HCT116 (cell line): ENCODE measurements at regions not wholly inside any gene's neighbourhood (a gene's known extent, or its start where the extent isn't known, plus 50 kb on each side); places are given as distances from the start of the nearest gene placed in this dataset.

Source experiments
- ATAC-seq: fragments of 200-7000 bp; cut with Tn5 transposase; 2 replicates; pipeline ENCODE4 v1.9.1; 2020; ENCODE audit warnings: mild to moderate bottlenecking, moderate library complexity
- BruUV-seq: library from RNA; stranded (reverse); fragments of 400-500 nt; replicated peaks from 2 replicates; lab custom pipeline; 2021; lab: Mats Ljungman, UMichigan
- CTCF ChIA-PET: fragments of 300-600 bp; sonication (Branson Sonifier 250); formaldehyde crosslinking; loops from one replicate; lab custom pipeline; 2021; ENCODE audit warnings: antibody characterized with exemption; lab: Charles Lee
- POLR2A ChIA-PET: fragments of 300-600, 350-600 bp; sonication (Branson Sonifier 250); formaldehyde crosslinking; loops from one replicate; lab custom pipeline; 2021; ENCODE audit warnings: antibody characterized with exemption; lab: Charles Lee
- RAD21 ChIA-PET, 2 experiments: fragments of 300-600 bp; sonication (Branson Sonifier 250); formaldehyde crosslinking; loops; one replicate each; lab custom pipeline; 2023; ENCODE audit warnings: low total read pairs in 2 of 2; ENCODE audit not compliant: uncharacterized antibody in 2 of 2, unreplicated experiment in 2 of 2, low non-redundant PET in 1 of 2; lab: Charles Lee
- DNase-seq: peaks from one replicate; pipeline ENCODE4 v3.0.0-alpha.2; 2010; ENCODE audit warnings: low read depth, low spot score
- H2AFZ ChIP-seq: fragments of 200-600 bp; shearing (Covaris generic), sonication (generic); 2 replicates; pipeline ENCODE4 v1.6.1; 2017; ENCODE audit warnings: low read depth, mixed run types, mixed read lengths, antibody characterized with exemption, low read length; ENCODE audit not compliant: poor library complexity, severe bottlenecking
- H3K27ac ChIP-seq: 2 replicates; pipeline ENCODE4 v1.5.1; 2012; ENCODE audit warnings: low read depth, low read length
- H3K27me3 ChIP-seq: fragments of 200-600 bp; sonication (generic); 2 replicates; pipeline ENCODE4 v1.6.1; 2016; ENCODE audit warnings: mixed run types, low read length, mixed read lengths; ENCODE audit not compliant: insufficient read depth
- H3K36me3 ChIP-seq, 2 experiments: fragments of 200-500 bp in 1 of 2; fragments of 200-600 bp in 1 of 2; sonication (Bioruptor generic) in 1 of 2; sonication (generic) in 1 of 2; 2 replicates each; pipeline versions ENCODE4 v1.5.1 to v1.6.1; 2014 to 2016; ENCODE audit warnings: low read length in 2 of 2, inconsistent platforms in 1 of 2, mixed read lengths in 1 of 2, mixed run types in 1 of 2; ENCODE audit not compliant: insufficient read depth in 2 of 2, control insufficient read depth in 1 of 2
- H3K4me1 ChIP-seq, 2 experiments: fragments of 200-600 bp in 1 of 2; sonication (generic) in 1 of 2; 2 replicates each; pipeline versions ENCODE4 v1.5.1 to v1.6.1; 2012 to 2017; ENCODE audit warnings: low read length in 2 of 2, inconsistent platforms in 1 of 2, mild to moderate bottlenecking in 1 of 2, mixed read lengths in 1 of 2, mixed run types in 1 of 2, moderate library complexity in 1 of 2; ENCODE audit not compliant: insufficient read depth in 2 of 2, control insufficient read depth in 1 of 2
- H3K4me2 ChIP-seq: fragments of 200-600 bp; sonication (generic); 2 replicates; pipeline ENCODE4 v1.6.1; 2017; ENCODE audit warnings: mixed run types, low read length, mixed read lengths
- H3K4me3 ChIP-seq, 2 experiments: fragments of 200-600 bp in 1 of 2; sonication (generic) in 1 of 2; replicated peaks in 1 of 2; 2 replicates each; pipeline ENCODE4 v1.5.1; 2011 to 2016; ENCODE audit warnings: low read length in 2 of 2, control low read depth in 1 of 2, low read depth in 1 of 2, mild to moderate bottlenecking in 1 of 2, mixed read lengths in 1 of 2, mixed run types in 1 of 2
- H3K79me2 ChIP-seq: fragments of 200-600 bp; sonication (generic); 2 replicates; pipeline ENCODE4 v1.6.1; 2017; ENCODE audit warnings: mild to moderate bottlenecking, mixed run types, low read length, moderate library complexity, mixed read lengths; ENCODE audit not compliant: insufficient read depth
- H3K9ac ChIP-seq: fragments of 200-600 bp; sonication (generic); 2 replicates; pipeline ENCODE4 v1.6.1; 2016; ENCODE audit warnings: low read length, mixed read lengths
- H3K9me2 ChIP-seq: fragments of 200-600 bp; sonication (generic), shearing (Covaris generic); 2 replicates; pipeline ENCODE4 v1.6.1; 2017; ENCODE audit warnings: mixed run types, mild to moderate bottlenecking, moderate library complexity; ENCODE audit not compliant: insufficient read depth
- H3K9me3 ChIP-seq, 2 experiments: fragments of 200-500 bp in 1 of 2; fragments of 200-600 bp in 1 of 2; sonication (Bioruptor generic) in 1 of 2; sonication (generic) in 1 of 2; 2 replicates each; pipeline ENCODE4 v1.6.1; 2014 to 2017; ENCODE audit warnings: low read length in 2 of 2, mixed read lengths in 2 of 2, inconsistent platforms in 1 of 2, low read depth in 1 of 2, mild to moderate bottlenecking in 1 of 2, mixed run types in 1 of 2, moderate library complexity in 1 of 2; ENCODE audit not compliant: control insufficient read depth in 1 of 2, insufficient read depth in 1 of 2
- H4K20me1 ChIP-seq: fragments of 200-600 bp; sonication (generic), shearing (Covaris generic); 2 replicates; pipeline ENCODE4 v1.6.1; 2017; ENCODE audit warnings: mixed run types, mild to moderate bottlenecking, moderate library complexity; ENCODE audit not compliant: insufficient read depth
- CBX3 ChIP-seq: IDR thresholded peaks from 2 replicates; pipeline ENCODE4 v1.6.1; 2012; ENCODE audit warnings: low read depth
- ELF1 ChIP-seq: IDR thresholded peaks from 2 replicates; pipeline ENCODE4 v1.6.1; 2012; ENCODE audit warnings: low read depth, borderline replicate concordance
- EZH2 ChIP-seq: fragments of 200-600 bp; sonication (generic); IDR thresholded peaks from 2 replicates; pipeline ENCODE4 v1.6.1; 2017; ENCODE audit warnings: antibody characterized with exemption, mixed run types
- SRF ChIP-seq: IDR thresholded peaks from 2 replicates; pipeline ENCODE4 v1.6.1; 2012; ENCODE audit warnings: low read depth
- TCF7L2 ChIP-seq: IDR thresholded peaks from 2 replicates; pipeline ENCODE4 v1.7.0; 2011; ENCODE audit warnings: borderline replicate concordance, inconsistent platforms; ENCODE audit not compliant: insufficient read depth, insufficient read length; ENCODE audit errors: extremely low read depth
- YY1 ChIP-seq: IDR thresholded peaks from 2 replicates; pipeline ENCODE4 v1.6.1; 2011; ENCODE audit warnings: low read length, low read depth, moderate library complexity, mild to moderate bottlenecking; ENCODE audit not compliant: insufficient replicate concordance; ENCODE audit errors: extremely low read depth
- intact Hi-C: fragments of 100-400 bp; cut with micrococcal nuclease; formaldehyde crosslinking; loops from 2 replicates; pipeline ENCODE4 v1.10.0; 2022

DNA sequence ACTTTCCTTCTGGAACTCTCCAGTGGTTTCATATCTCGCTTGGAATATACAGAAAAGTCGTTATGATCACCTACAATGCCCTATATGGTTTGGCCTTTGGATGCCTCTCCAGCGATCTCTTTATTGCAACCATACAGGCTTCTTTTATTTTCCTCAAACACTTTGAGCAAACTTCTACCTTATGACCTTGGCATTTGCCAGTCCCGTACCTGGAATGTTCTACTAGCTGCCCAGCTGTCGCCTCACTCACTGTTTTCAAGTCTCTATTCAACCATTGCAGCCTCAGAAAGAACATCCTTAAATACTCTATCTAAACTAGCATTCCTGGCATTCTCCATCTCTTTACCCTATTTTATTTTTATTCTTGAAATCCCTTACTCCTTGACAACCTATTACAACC lies 50.4 kb upstream of the NEDD9 start:
- no TSS peak for BruUV-seq
- H3K9me2 ChIP-seq: no peaks in the 10 kb centered on the region
- no peak overlapping the region for H3K4me3 ChIP-seq
- H3K27ac ChIP-seq: no peak overlapping the region
- TF ChIP-seq TCF7L2 (no peak), ELF1 (no peak), SRF (no peak), YY1 (no peak), CBX3 (no peak), EZH2 (no peak)
- POLR2A ChIA-PET: no interaction called here
- no peaks in the 10 kb centered on the region for H3K36me3 ChIP-seq
- no peak for DNase-seq
- H3K27me3 ChIP-seq: no peaks in the 10 kb centered on the region
- RAD21 ChIA-PET: no interaction called here
- H2AFZ ChIP-seq: no peak overlapping the region
- intact Hi-C loops: no loop called here
- CTCF ChIA-PET: no interaction called here
- H4K20me1 ChIP-seq: no peaks in the 10 kb centered on the region
- no peak overlapping the region for H3K4me2 ChIP-seq
- H3K79me2 ChIP-seq: no peaks in the 10 kb centered on the region
- no peak overlapping the region for H3K9ac ChIP-seq
- no peak for ATAC-seq
- H3K9me3 ChIP-seq: no peaks in the 10 kb centered on the region
- H3K4me1 ChIP-seq: no peaks in the 10 kb centered on the region
